ENCODE measurements at regions not wholly inside any gene's neighbourhood (a gene's known extent, or its start where the extent isn't known, plus 50 kb on each side); places are given as distances from the start of the nearest gene placed in this dataset.

DNA sequence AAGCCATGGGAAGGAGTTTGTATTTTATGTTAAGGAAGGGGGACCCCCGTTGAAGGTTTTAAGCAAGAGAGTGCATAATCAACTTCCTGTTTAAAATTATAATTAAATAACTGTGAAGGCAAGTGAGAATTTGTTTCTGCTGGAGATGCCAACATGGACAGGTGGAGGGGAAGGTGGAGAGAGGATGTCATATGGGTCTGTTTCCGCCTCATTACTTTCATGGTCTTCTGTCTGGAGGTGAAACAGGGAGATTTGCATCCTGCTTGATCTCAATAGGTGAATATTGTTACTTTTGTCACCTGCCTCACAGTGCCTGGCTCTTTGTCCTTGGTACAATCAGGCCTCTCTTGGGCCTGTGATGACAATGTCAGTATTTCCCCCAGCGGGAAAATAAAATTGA, 300.6 kb upstream of the LMCD1 start:
- Histone ChIP-seq H3K36me3 (ENCODE audit: control insufficient read depth in 1 of 2, insufficient read depth in 2 of 2, low read length in 2 of 2) (no peaks in the 10 kb centered on the region), H3K23ac (ENCODE audit: low read length) (no peak overlapping the region), H3K27me3 (ENCODE audit: insufficient read depth, low read length) (no peaks in the 10 kb centered on the region), H3K4me1 (ENCODE audit: control insufficient read depth in 1 of 2, insufficient read depth in 2 of 2, low read length in 2 of 2) (no peaks in the 10 kb centered on the region), H2BK120ac (ENCODE audit: insufficient read depth, low read length, poor library complexity) (no peak overlapping the region), H2AK5ac (ENCODE audit: low read length) (no peak overlapping the region), H3K79me1 (ENCODE audit: low read length) (no peaks in the 10 kb centered on the region), H2BK5ac (ENCODE audit: low read depth, low read length, poor library complexity) (no peak overlapping the region), H3K14ac (ENCODE audit: low read length) (no peak overlapping the region), H3K4me2 (ENCODE audit: low read length) (no peak overlapping the region), H3K4ac (ENCODE audit: low read depth, low read length) (no peak overlapping the region), H3K9ac (ENCODE audit: low read length) (peak overlapping the region; percentile 18), H2AFZ (ENCODE audit: insufficient read depth, low read length, poor library complexity) (no peak overlapping the region), H4K12ac (ENCODE audit: low read depth, low read length) (no peak overlapping the region), H3K27ac (ENCODE audit: low read depth, low read length) (no peak overlapping the region), H2BK12ac (ENCODE audit: low read length) (no peak overlapping the region), H3K4me3 (ENCODE audit: low read depth, low read length) (no peak overlapping the region), H3K79me2 (ENCODE audit: control insufficient read depth, insufficient read depth, low read length, poor library complexity) (no peaks in the 10 kb centered on the region), H3K18ac (ENCODE audit: low read length) (no peak overlapping the region), H4K8ac (ENCODE audit: low read depth, low read length) (no peak overlapping the region), H3K9me3 (ENCODE audit: insufficient read depth, low read depth, low read length) (no peaks in the 10 kb centered on the region), H4K91ac (ENCODE audit: low read depth, low read length) (no peak overlapping the region)
- no peak for DNase-seq
- no CpG with 5 or more reads among the region's 3 CpGs for WGBS (ENCODE audit: extremely low coverage, insufficient coverage, insufficient read length)

DNA sequence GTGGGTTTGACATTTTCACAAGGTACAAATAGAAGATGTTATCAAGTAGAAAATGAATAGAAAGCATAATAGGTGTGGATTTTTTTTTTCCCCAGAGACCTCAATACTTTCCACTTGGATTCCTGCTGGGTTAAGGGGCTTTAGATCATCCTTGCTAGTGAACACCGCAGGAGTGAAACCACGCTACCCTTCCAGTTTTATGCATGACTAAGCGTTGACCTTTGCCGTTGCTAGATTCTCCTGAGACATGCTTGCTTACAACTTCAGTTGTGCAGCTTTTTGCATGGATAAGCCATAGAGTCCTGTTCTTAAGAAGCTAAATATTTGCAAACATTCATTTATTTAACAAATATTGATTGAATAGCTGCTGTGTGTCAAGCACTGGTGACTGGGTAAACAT, 299.7 kb upstream of the LMCD1 start:
- Histone ChIP-seq H2BK5ac (ENCODE audit: low read depth, low read length, poor library complexity) (no peak overlapping the region), H3K14ac (ENCODE audit: low read length) (no peak overlapping the region), H3K9ac (ENCODE audit: low read length) (no peak overlapping the region), H3K18ac (ENCODE audit: low read length) (no peak overlapping the region), H2AK5ac (ENCODE audit: low read length) (no peak overlapping the region), H4K12ac (ENCODE audit: low read depth, low read length) (no peak overlapping the region), H3K27ac (ENCODE audit: low read depth, low read length) (no peak overlapping the region), H3K79me2 (ENCODE audit: control insufficient read depth, insufficient read depth, low read length, poor library complexity) (no peaks in the 10 kb centered on the region), H3K4ac (ENCODE audit: low read depth, low read length) (no peak overlapping the region), H3K36me3 (ENCODE audit: control insufficient read depth in 1 of 2, insufficient read depth in 2 of 2, low read length in 2 of 2) (no peaks in the 10 kb centered on the region), H2BK120ac (ENCODE audit: insufficient read depth, low read length, poor library complexity) (no peak overlapping the region), H3K4me3 (ENCODE audit: low read depth, low read length) (no peak overlapping the region), H4K91ac (ENCODE audit: low read depth, low read length) (no peak overlapping the region), H3K27me3 (ENCODE audit: insufficient read depth, low read length) (no peaks in the 10 kb centered on the region), H4K8ac (ENCODE audit: low read depth, low read length) (no peak overlapping the region), H2BK12ac (ENCODE audit: low read length) (no peak overlapping the region), H3K4me2 (ENCODE audit: low read length) (no peak overlapping the region), H2AFZ (ENCODE audit: insufficient read depth, low read length, poor library complexity) (no peak overlapping the region), H3K79me1 (ENCODE audit: low read length) (no peaks in the 10 kb centered on the region), H3K23ac (ENCODE audit: low read length) (no peak overlapping the region), H3K4me1 (ENCODE audit: control insufficient read depth in 1 of 2, insufficient read depth in 2 of 2, low read length in 2 of 2) (no peaks in the 10 kb centered on the region), H3K9me3 (ENCODE audit: insufficient read depth, low read depth, low read length) (no peaks in the 10 kb centered on the region)
- WGBS (ENCODE audit: extremely low coverage, insufficient coverage, insufficient read length): no CpG with 5 or more reads among the region's 4 CpGs
- DNase-seq: peak; percentile 8 to 18

DNA sequence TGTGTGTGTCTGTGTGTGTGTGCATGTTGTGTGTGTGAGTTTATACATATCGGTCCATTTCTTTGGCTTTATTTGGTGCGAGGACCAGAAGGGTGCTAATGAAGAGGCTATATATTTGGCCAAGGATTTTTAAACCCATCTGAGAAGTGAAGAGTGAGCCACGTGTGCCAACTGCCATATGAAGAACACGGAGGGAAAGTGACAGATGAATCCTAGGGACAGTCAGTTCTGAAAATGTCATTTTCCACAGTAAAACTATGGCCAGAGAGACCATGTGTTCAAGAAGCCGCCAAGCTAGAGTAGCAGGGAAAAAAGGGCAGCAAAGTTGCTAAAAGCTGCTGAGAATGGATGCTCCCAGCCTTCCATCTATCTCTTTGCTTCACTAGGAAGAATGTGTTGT, 297.3 kb upstream of the LMCD1 start:
- H3K27ac ChIP-seq (ENCODE audit: low read depth, low read length): no peak overlapping the region
- no peak overlapping the region for H4K91ac ChIP-seq (ENCODE audit: low read depth, low read length)
- no peak overlapping the region for H2AK5ac ChIP-seq (ENCODE audit: low read length)
- H2BK12ac ChIP-seq (ENCODE audit: low read length): no peak overlapping the region
- H3K4ac ChIP-seq (ENCODE audit: low read depth, low read length): no peak overlapping the region
- H2BK5ac ChIP-seq (ENCODE audit: low read depth, low read length, poor library complexity): no peak overlapping the region
- H3K14ac ChIP-seq (ENCODE audit: low read length): no peak overlapping the region
- no peaks in the 10 kb centered on the region for H3K4me1 ChIP-seq (ENCODE audit: control insufficient read depth in 1 of 2, insufficient read depth in 2 of 2, low read length in 2 of 2)
- H3K9ac ChIP-seq (ENCODE audit: low read length): no peak overlapping the region
- H3K79me2 ChIP-seq (ENCODE audit: control insufficient read depth, insufficient read depth, low read length, poor library complexity): no peaks in the 10 kb centered on the region
- no peak overlapping the region for H2BK120ac ChIP-seq (ENCODE audit: insufficient read depth, low read length, poor library complexity)
- DNase-seq: no peak
- no peak overlapping the region for H3K4me3 ChIP-seq (ENCODE audit: low read depth, low read length)
- H3K79me1 ChIP-seq (ENCODE audit: low read length): no peaks in the 10 kb centered on the region
- no peak overlapping the region for H2AFZ ChIP-seq (ENCODE audit: insufficient read depth, low read length, poor library complexity)
- no peak overlapping the region for H4K12ac ChIP-seq (ENCODE audit: low read depth, low read length)
- WGBS (ENCODE audit: extremely low coverage, insufficient coverage, insufficient read length): no CpG with 5 or more reads among the region's 5 CpGs
- H3K36me3 ChIP-seq (ENCODE audit: control insufficient read depth in 1 of 2, insufficient read depth in 2 of 2, low read length in 2 of 2): no peaks in the 10 kb centered on the region
- H3K23ac ChIP-seq (ENCODE audit: low read length): no peak overlapping the region
- H3K9me3 ChIP-seq (ENCODE audit: insufficient read depth, low read depth, low read length): no peaks in the 10 kb centered on the region
- H3K4me2 ChIP-seq (ENCODE audit: low read length): no peak overlapping the region
- H4K8ac ChIP-seq (ENCODE audit: low read depth, low read length): no peak overlapping the region
- no peaks in the 10 kb centered on the region for H3K27me3 ChIP-seq (ENCODE audit: insufficient read depth, low read length)
- no peak overlapping the region for H3K18ac ChIP-seq (ENCODE audit: low read length)

GRCh38 chr3:8204853-8205650, 296.6 kb upstream of the LMCD1 start:
- Histone ChIP-seq H4K12ac (ENCODE audit: low read depth, low read length) (no peak overlapping the region), H4K8ac (ENCODE audit: low read depth, low read length) (no peak overlapping the region)
- no CpG with 5 or more reads among the region's 5 CpGs for WGBS (ENCODE audit: extremely low coverage, insufficient coverage, insufficient read length)

More at GRCh38 chr3:8204853-8205650, 296.6 kb upstream of the LMCD1 start:
- H2BK12ac ChIP-seq (ENCODE audit: low read length): no peak overlapping the region
- no peaks in the 10 kb centered on the region for H3K79me2 ChIP-seq (ENCODE audit: control insufficient read depth, insufficient read depth, low read length, poor library complexity)
- no peaks in the 10 kb centered on the region for H3K9me3 ChIP-seq (ENCODE audit: insufficient read depth, low read depth, low read length)
- H2AFZ ChIP-seq (ENCODE audit: insufficient read depth, low read length, poor library complexity): no peak overlapping the region
- H2AK5ac ChIP-seq (ENCODE audit: low read length): no peak overlapping the region
- H3K14ac ChIP-seq (ENCODE audit: low read length): no peak overlapping the region
- no peak overlapping the region for H3K27ac ChIP-seq (ENCODE audit: low read depth, low read length)
- H4K91ac ChIP-seq (ENCODE audit: low read depth, low read length): no peak overlapping the region
- no peak overlapping the region for H3K18ac ChIP-seq (ENCODE audit: low read length)
- H3K4me3 ChIP-seq (ENCODE audit: low read depth, low read length): no peak overlapping the region
- no peak overlapping the region for H2BK5ac ChIP-seq (ENCODE audit: low read depth, low read length, poor library complexity)
- H3K79me1 ChIP-seq (ENCODE audit: low read length): no peaks in the 10 kb centered on the region
- H3K4ac ChIP-seq (ENCODE audit: low read depth, low read length): no peak overlapping the region
- H3K9ac ChIP-seq (ENCODE audit: low read length): no peak overlapping the region
- no peak overlapping the region for H3K4me2 ChIP-seq (ENCODE audit: low read length)
- no peak for DNase-seq
- H3K23ac ChIP-seq (ENCODE audit: low read length): no peak overlapping the region
- H2BK120ac ChIP-seq (ENCODE audit: insufficient read depth, low read length, poor library complexity): no peak overlapping the region
- no peaks in the 10 kb centered on the region for H3K4me1 ChIP-seq (ENCODE audit: control insufficient read depth in 1 of 2, insufficient read depth in 2 of 2, low read length in 2 of 2)
- H3K27me3 ChIP-seq (ENCODE audit: insufficient read depth, low read length): no peaks in the 10 kb centered on the region
- H3K36me3 ChIP-seq (ENCODE audit: control insufficient read depth in 1 of 2, insufficient read depth in 2 of 2, low read length in 2 of 2): no peaks in the 10 kb centered on the region

Data from trophoblast cell (in vitro differentiated cells and primary cell).